Mammary epithelial cell (primary cell): ENCODE measurements at regions not wholly inside any gene's neighbourhood (a gene's known extent, or its start where the extent isn't known, plus 50 kb on each side); places are given as distances from the start of the nearest gene placed in this dataset.

ENCODE experiments used
- EZH2 ChIP-seq: IDR thresholded peaks from 2 replicates; pipeline ENCODE4 v1.6.1; 2012; ENCODE audit warnings: low read length, inconsistent platforms, borderline replicate concordance
- TF ChIP-seq, protein P1 (sequence below), 2 donors: IDR thresholded peaks in 1 of 2; conservative IDR thresholded peaks in 1 of 2; 2 replicates each; pipeline ENCODE4 v1.5.1; 2011 to 2012; ENCODE audit warnings: inconsistent platforms in 2 of 2, low read length in 2 of 2, mild to moderate bottlenecking in 2 of 2, control low read depth in 1 of 2, low read depth in 1 of 2; ENCODE audit not compliant: insufficient read depth in 1 of 2; ENCODE audit errors: extremely low read depth in 1 of 2

DNA sequence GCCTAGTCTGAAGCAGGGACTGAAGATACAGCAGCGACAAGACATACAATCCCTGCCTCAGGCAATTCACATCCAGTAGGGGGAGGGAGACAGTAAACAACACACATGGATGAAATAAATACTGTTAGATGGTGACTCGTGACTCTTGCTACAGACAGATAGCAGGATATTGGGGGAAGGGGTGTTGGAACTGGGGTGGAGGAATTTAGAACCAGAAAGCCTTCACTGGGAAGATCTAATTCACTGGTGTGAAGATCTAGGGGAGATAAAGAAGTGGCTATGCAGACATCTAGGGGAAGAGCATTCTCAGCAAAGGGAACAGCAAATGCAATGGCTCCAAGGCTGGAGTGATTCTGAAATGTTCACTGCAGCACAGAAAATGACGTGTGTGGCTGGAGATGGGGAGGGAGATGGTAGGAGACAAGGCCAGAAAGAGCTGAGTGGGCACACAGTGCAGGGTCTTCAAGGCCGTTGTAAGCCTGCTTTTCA, 52.6 kb upstream of the TMEM163 start:
- TF ChIP-seq, protein P1, sequence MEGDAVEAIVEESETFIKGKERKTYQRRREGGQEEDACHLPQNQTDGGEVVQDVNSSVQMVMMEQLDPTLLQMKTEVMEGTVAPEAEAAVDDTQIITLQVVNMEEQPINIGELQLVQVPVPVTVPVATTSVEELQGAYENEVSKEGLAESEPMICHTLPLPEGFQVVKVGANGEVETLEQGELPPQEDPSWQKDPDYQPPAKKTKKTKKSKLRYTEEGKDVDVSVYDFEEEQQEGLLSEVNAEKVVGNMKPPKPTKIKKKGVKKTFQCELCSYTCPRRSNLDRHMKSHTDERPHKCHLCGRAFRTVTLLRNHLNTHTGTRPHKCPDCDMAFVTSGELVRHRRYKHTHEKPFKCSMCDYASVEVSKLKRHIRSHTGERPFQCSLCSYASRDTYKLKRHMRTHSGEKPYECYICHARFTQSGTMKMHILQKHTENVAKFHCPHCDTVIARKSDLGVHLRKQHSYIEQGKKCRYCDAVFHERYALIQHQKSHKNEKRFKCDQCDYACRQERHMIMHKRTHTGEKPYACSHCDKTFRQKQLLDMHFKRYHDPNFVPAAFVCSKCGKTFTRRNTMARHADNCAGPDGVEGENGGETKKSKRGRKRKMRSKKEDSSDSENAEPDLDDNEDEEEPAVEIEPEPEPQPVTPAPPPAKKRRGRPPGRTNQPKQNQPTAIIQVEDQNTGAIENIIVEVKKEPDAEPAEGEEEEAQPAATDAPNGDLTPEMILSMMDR (conservative IDR thresholded peaks at IDR 0.05 in 1 of 2, IDR thresholded peaks at IDR 0.05 in 1 of 2; ENCODE audit: extremely low read depth in 1 of 2, insufficient read depth in 1 of 2, low read depth in 1 of 2, low read length in 2 of 2) = no peak
- TF ChIP-seq EZH2 = no peak
